ENCODE measurements at regions not wholly inside any gene's neighbourhood (a gene's known extent, or its start where the extent isn't known, plus 50 kb on each side); places are given as distances from the start of the nearest gene placed in this dataset.
A peak's percentile ranks its signal among the peaks of the same experiment; 100 is the strongest.

DNA sequence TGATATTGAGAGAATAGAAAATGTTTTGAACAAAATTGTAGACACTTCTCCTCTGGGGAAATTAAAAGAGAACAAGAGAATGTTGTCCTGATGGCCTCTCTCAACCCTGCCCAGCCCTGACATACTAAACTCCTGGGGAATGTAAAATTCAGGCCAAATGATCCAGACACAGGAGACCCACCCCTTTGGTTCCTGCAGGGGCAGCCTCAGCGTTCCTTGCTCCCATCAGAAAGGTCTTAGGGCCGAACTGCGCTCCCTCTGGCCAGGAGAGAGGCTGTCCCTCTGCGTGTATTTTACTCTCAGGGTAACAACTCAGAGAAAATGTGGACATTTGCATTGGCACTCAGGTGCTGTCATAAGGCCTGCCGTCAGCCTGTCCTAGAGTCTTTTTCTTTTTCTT is 616.3 kb upstream of the KLF4 start:
- H4K5ac ChIP-seq (ENCODE audit: insufficient read length, low read depth, low read length): no peak overlapping the region
- Mint-ChIP-seq H3K4me3 (no peak overlapping the region), H3K9me3 (no peaks in the 10 kb centered on the region; a peak in 1 of 5 replicates), H3K36me3 (ENCODE audit: insufficient read depth in 1 of 3, low read depth in 3 of 3) (no peaks in the 10 kb centered on the region), H3K27ac (peak overlapping the region in 1 of 3 experiments; percentile 31; a peak in 1 of 7 replicates), H3K27me3 (ENCODE audit: low read depth) (no peaks in the 10 kb centered on the region), H3K4me1 (peaks cover 20% of the 10 kb centered on the region in 2 experiments)
- no peak overlapping the region for H4K8ac ChIP-seq (replicated peaks; ENCODE audit: insufficient read length, low read depth, low read length)
- H2BK5ac ChIP-seq (ENCODE audit: insufficient read length, low read length): no peak overlapping the region
- no peak overlapping the region for H2BK12ac ChIP-seq (ENCODE audit: insufficient read length, low read depth, low read length)
- no peaks in the 10 kb centered on the region for H3K23me2 ChIP-seq (ENCODE audit: insufficient read length, low read depth, low read length, poor library complexity, severe bottlenecking)
- no peaks in the 10 kb centered on the region for H3K4me1 ChIP-seq (ENCODE audit: insufficient read depth, low read length)
- no peak overlapping the region for H3K9ac ChIP-seq (ENCODE audit: extremely low read depth, insufficient read length, low read length)
- H3K79me1 ChIP-seq (ENCODE audit: insufficient read depth, low read depth, low read length, poor library complexity, severe bottlenecking): no peaks in the 10 kb centered on the region
- peak; percentile 74 for DNase-seq
- H3K27ac ChIP-seq (ENCODE audit: insufficient read length, low read depth, low read length): no peak overlapping the region
- no peak overlapping the region for H2BK120ac ChIP-seq (ENCODE audit: low read depth, low read length, poor library complexity, severe bottlenecking)
- H2BK15ac ChIP-seq (ENCODE audit: low read depth, low read length): no peak overlapping the region
- no peak overlapping the region for H3K4me2 ChIP-seq (ENCODE audit: insufficient read depth, insufficient read length, low read length)
- no peak overlapping the region for H3T11ph ChIP-seq (ENCODE audit: low read length)
- H3K79me2 ChIP-seq (ENCODE audit: insufficient read depth, low read length): no peaks in the 10 kb centered on the region
- no peak overlapping the region for H2AFZ ChIP-seq (ENCODE audit: low read length)
- H3K18ac ChIP-seq (ENCODE audit: insufficient read length, low read depth, low read length): no peak overlapping the region
- no peak overlapping the region for H3K56ac ChIP-seq (ENCODE audit: insufficient read length, low read depth, low read length)
- H4K20me1 ChIP-seq (ENCODE audit: control insufficient read depth, insufficient read depth, insufficient read length): no peaks in the 10 kb centered on the region
- no peak overlapping the region for H3K23ac ChIP-seq (ENCODE audit: insufficient read length, low read depth, low read length)
- H4K91ac ChIP-seq (ENCODE audit: insufficient read length, low read depth, low read length): no peak overlapping the region
- H3K4ac ChIP-seq (ENCODE audit: low read depth, low read length): no peak overlapping the region
- H2BK20ac ChIP-seq (ENCODE audit: low read depth, low read length, poor library complexity, severe bottlenecking): no peak overlapping the region
- H3K14ac ChIP-seq (ENCODE audit: insufficient read depth, low read length): no peak overlapping the region
- no peaks in the 10 kb centered on the region for H3K9me3 ChIP-seq (ENCODE audit: control insufficient read depth, low read depth, low read length)
- no CpG with 5 or more reads among the region's 5 CpGs for WGBS (ENCODE audit: extremely low coverage, insufficient read length, low lambda C conversion rate)
- no peaks in the 10 kb centered on the region for H3K27me3 ChIP-seq (ENCODE audit: insufficient read depth, low read length)
- TF ChIP-seq, protein P1, sequence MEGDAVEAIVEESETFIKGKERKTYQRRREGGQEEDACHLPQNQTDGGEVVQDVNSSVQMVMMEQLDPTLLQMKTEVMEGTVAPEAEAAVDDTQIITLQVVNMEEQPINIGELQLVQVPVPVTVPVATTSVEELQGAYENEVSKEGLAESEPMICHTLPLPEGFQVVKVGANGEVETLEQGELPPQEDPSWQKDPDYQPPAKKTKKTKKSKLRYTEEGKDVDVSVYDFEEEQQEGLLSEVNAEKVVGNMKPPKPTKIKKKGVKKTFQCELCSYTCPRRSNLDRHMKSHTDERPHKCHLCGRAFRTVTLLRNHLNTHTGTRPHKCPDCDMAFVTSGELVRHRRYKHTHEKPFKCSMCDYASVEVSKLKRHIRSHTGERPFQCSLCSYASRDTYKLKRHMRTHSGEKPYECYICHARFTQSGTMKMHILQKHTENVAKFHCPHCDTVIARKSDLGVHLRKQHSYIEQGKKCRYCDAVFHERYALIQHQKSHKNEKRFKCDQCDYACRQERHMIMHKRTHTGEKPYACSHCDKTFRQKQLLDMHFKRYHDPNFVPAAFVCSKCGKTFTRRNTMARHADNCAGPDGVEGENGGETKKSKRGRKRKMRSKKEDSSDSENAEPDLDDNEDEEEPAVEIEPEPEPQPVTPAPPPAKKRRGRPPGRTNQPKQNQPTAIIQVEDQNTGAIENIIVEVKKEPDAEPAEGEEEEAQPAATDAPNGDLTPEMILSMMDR (conservative IDR thresholded peaks at IDR 0.05): peak; percentile 58
- no peak overlapping the region for H2AK5ac ChIP-seq (ENCODE audit: insufficient read length, low read length)
